Spleen (tissue), 11 donors: ENCODE measurements at regions not wholly inside any gene's neighbourhood (a gene's known extent, or its start where the extent isn't known, plus 50 kb on each side); places are given as distances from the start of the nearest gene placed in this dataset.

Source experiments
- DNase-seq: peaks from one replicate; pipeline ENCODE4 v3.0.0-alpha.2; 2020
- H3K27ac ChIP-seq, 8 donors: fragments of 200-600 bp; sonication (generic) in 7 of 8; 1 replicate in 4 of 8; 2 replicates in 4 of 8; pipeline versions ENCODE4 v1.5.0 to v1.8.0; 2016 to 2021; ENCODE audit warnings: inconsistent platforms in 4 of 8, mild to moderate bottlenecking in 4 of 8, moderate library complexity in 1 of 8
- H3K27me3 ChIP-seq, 7 donors: fragments of 200-600 bp; sonication (generic) in 6 of 7; replicated peaks in 1 of 7; 1 replicate in 4 of 7; 2 replicates in 3 of 7; pipeline versions ENCODE4 v1.5.0 to v1.8.0; 2016 to 2021; ENCODE audit warnings: inconsistent platforms in 3 of 7, mild to moderate bottlenecking in 1 of 7
- H3K36me3 ChIP-seq, 6 donors: fragments of 200-600 bp; sonication (generic) in 5 of 6; 1 replicate in 4 of 6; 2 replicates in 2 of 6; pipeline versions ENCODE4 v1.5.0 to v1.8.0; 2016 to 2021; ENCODE audit warnings: inconsistent platforms in 2 of 6
- H3K4me1 ChIP-seq, 6 donors: fragments of 200-600 bp; sonication (generic) in 5 of 6; 1 replicate in 3 of 6; 2 replicates in 3 of 6; pipeline versions ENCODE4 v1.5.0 to v1.8.0; 2016 to 2021; ENCODE audit warnings: inconsistent platforms in 3 of 6
- H3K4me3 ChIP-seq, 8 donors: fragments of 200-600 bp; sonication (generic) in 7 of 8; 1 replicate in 4 of 8; 2 replicates in 4 of 8; pipeline versions ENCODE4 v1.5.0 to v1.8.0; 2016 to 2021; ENCODE audit warnings: inconsistent platforms in 4 of 8, mild to moderate bottlenecking in 4 of 8, moderate library complexity in 2 of 8
- H3K9me3 ChIP-seq, 8 donors: fragments of 200-600 bp; sonication (generic) in 7 of 8; 1 replicate in 4 of 8; 2 replicates in 4 of 8; pipeline versions ENCODE4 v1.5.0 to v1.8.0; 2016 to 2021; ENCODE audit warnings: inconsistent platforms in 4 of 8
- CTCF ChIP-seq, 11 experiments: fragments of 200-600 bp in 7 of 11; fragments of 450-650 bp in 4 of 11; sonication (generic) in 4 of 11; IDR thresholded peaks in 8 of 11; conservative IDR thresholded peaks in 3 of 11; 1 replicate in 7 of 11; 2 replicates in 4 of 11; pipeline versions ENCODE4 v1.4.0 to v1.8.0; 2016 to 2021; ENCODE audit warnings: antibody characterized with exemption in 11 of 11, inconsistent platforms in 4 of 11, mild to moderate bottlenecking in 1 of 11
- POLR2A ChIP-seq, 3 donors: fragments of 450-650 bp; IDR thresholded peaks; one replicate each; pipeline ENCODE4 v1.5.1; 2017; ENCODE audit warnings: antibody characterized with exemption in 3 of 3, mild to moderate bottlenecking in 1 of 3
- POLR2AphosphoS5 ChIP-seq, 3 donors: sonication (generic); formaldehyde crosslinking; IDR thresholded peaks; one replicate each; pipeline ENCODE4 v1.5.1; 2017; ENCODE audit warnings: antibody characterized with exemption in 3 of 3
- WGBS, 5 donors: extraction: QIAGEN DNeasy Blood & Tissue Kit in 3 of 5; methylation state at CpG; one replicate each; pipeline versions ENCODE4 v1.1.5 to v1.1.7; 2013 to 2018; 5-methylcytosine and 5-hydroxymethylcytosine counted together
- intact Hi-C: fragments of 100-400 bp; cut with DNase I; formaldehyde crosslinking; loops from one replicate; pipeline ENCODE4 v1.15.0; 2023; ENCODE audit warnings: low total_unique reads
- donor health status: healthy with polysubstance abuse.
- donor health status: DM: no; HTN: no; CAD: no; lungs with moderate emphysema.
- donor health status: DM: no; HTN: no; CAD: no.
- donor health status: Bipolar disorder and iron deficiency.
- donor health status: healthy.
- donor health status: DM: no; HTN: no; CAD: no.
- donor health status: DM: yes; HTN: yes; CAD: no.

- Histone ChIP-seq H3K27ac (no peak overlapping the region), H3K27me3 (peaks cover 0 to 45% (median 5%) of the 10 kb centered on the region in 7 donors), H3K4me1 (peaks cover 0 to 1% (median 0%) of the 10 kb centered on the region in 6 donors), H3K36me3 (no peaks in the 10 kb centered on the region), H3K4me3 (no peak overlapping the region), H3K9me3 (no peaks in the 10 kb centered on the region)
- intact Hi-C loops = no loop called here
- DNase-seq = peak; percentile 30
- TF ChIP-seq POLR2AphosphoS5 (IDR thresholded peaks at IDR 0.05) = no peak
- TF ChIP-seq CTCF (IDR thresholded peaks at IDR 0.05 in 8 of 11, conservative IDR thresholded peaks at IDR 0.05 in 3 of 11) = no peak
- no peak for TF ChIP-seq POLR2A (IDR thresholded peaks at IDR 0.05)
- 61 to 81% (median 76%) methylated on average over 4 to 5 of the region's 5 CpGs for WGBS, 5 donors
Measured at GRCh38 chr2:118207889-118208288, 119.6 kb downstream of the INSIG2 start.

- 39 to 44% (median 43%) methylated on average over 8 of the region's 8 CpGs for WGBS, 5 donors
- no peak for DNase-seq
- intact Hi-C loops = no loop called here
- H3K4me1 ChIP-seq = peaks cover 0 to 4% (median 0%) of the 10 kb centered on the region in 6 donors
- H3K27ac ChIP-seq = no peak overlapping the region
- no peak overlapping the region for H3K4me3 ChIP-seq
- peaks cover 0 to 31% (median 0%) of the 10 kb centered on the region in 7 donors for H3K27me3 ChIP-seq
- no peaks in the 10 kb centered on the region for H3K9me3 ChIP-seq
- TF ChIP-seq POLR2AphosphoS5 (IDR thresholded peaks at IDR 0.05) (no peak), CTCF (IDR thresholded peaks at IDR 0.05 in 8 of 11, conservative IDR thresholded peaks at IDR 0.05 in 3 of 11) (peak; percentile 42 to 86 (median 79))
- H3K36me3 ChIP-seq = no peaks in the 10 kb centered on the region
Measured at GRCh38 chr2:118202707-118203303, 114.5 kb downstream of the INSIG2 start.

GRCh38 chr2:118198268-118198667 lies 110.0 kb downstream of the INSIG2 start:
- Histone ChIP-seq H3K9me3 (no peaks in the 10 kb centered on the region), H3K4me1 (peaks cover 0 to 4% (median 0%) of the 10 kb centered on the region in 6 donors), H3K36me3 (no peaks in the 10 kb centered on the region), H3K27me3 (peaks cover 0 to 25% (median 0%) of the 10 kb centered on the region in 7 donors), H3K4me3 (no peak overlapping the region), H3K27ac (no peak overlapping the region)
- no peak for DNase-seq
- TF ChIP-seq POLR2AphosphoS5 (IDR thresholded peaks at IDR 0.05) = no peak
- TF ChIP-seq CTCF (IDR thresholded peaks at IDR 0.05 in 8 of 11, conservative IDR thresholded peaks at IDR 0.05 in 3 of 11) = no peak
- no peak for TF ChIP-seq POLR2A (IDR thresholded peaks at IDR 0.05)
- 65 to 85% (median 77%) methylated on average over 1 of the region's 1 CpG for WGBS, 5 donors
- intact Hi-C loops = loop anchor here (10.0 kb wide), 1 partner anchor 383 kb away; the partner anchor contains the start of gene DDX18

- intact Hi-C loops = loop anchor here (10.0 kb wide), 1 partner anchor 382 kb away; the partner anchor contains the start of gene DDX18
- Histone ChIP-seq H3K27me3 (peaks cover 0 to 15% (median 0%) of the 10 kb centered on the region in 7 donors), H3K9me3 (no peaks in the 10 kb centered on the region), H3K36me3 (no peaks in the 10 kb centered on the region), H3K27ac (no peak overlapping the region), H3K4me1 (no peaks in the 10 kb centered on the region), H3K4me3 (no peak overlapping the region)
- no peak for DNase-seq
- TF ChIP-seq POLR2A (IDR thresholded peaks at IDR 0.05) = no peak
- TF ChIP-seq POLR2AphosphoS5 (IDR thresholded peaks at IDR 0.05) = no peak
- TF ChIP-seq CTCF (IDR thresholded peaks at IDR 0.05 in 8 of 11, conservative IDR thresholded peaks at IDR 0.05 in 3 of 11) = no peak
- WGBS, 5 donors = 62 to 83% (median 71%) methylated on average over 2 of the region's 2 CpGs
Measured at GRCh38 chr2:118197011-118197675, 108.9 kb downstream of the INSIG2 start.
